IPS-15b (cell line): ENCODE measurements at regions not wholly inside any gene's neighbourhood (a gene's known extent, or its start where the extent isn't known, plus 50 kb on each side); places are given as distances from the start of the nearest gene placed in this dataset.
A peak's percentile ranks its signal among the peaks of the same experiment; 100 is the strongest.

Experiments
- H3K27me3 ChIP-seq: one replicate; pipeline ENCODE4 v1.6.1; 2013; ENCODE audit warnings: low read length; ENCODE audit not compliant: control insufficient read depth, insufficient read depth
- H3K36me3 ChIP-seq: one replicate; pipeline ENCODE4 v1.6.1; 2013; ENCODE audit warnings: low read length; ENCODE audit not compliant: control insufficient read depth, insufficient read depth
- H3K4me1 ChIP-seq: one replicate; pipeline ENCODE4 v1.6.1; 2013; ENCODE audit warnings: mild to moderate bottlenecking, low read length; ENCODE audit not compliant: control insufficient read depth, insufficient read depth
- H3K4me3 ChIP-seq: one replicate; pipeline ENCODE4 v1.5.1; 2013; ENCODE audit warnings: low read depth, low read length
- H3K9ac ChIP-seq: one replicate; pipeline ENCODE4 v1.6.1; 2013; ENCODE audit warnings: low read depth, mild to moderate bottlenecking, low read length
- H3K9me3 ChIP-seq: one replicate; pipeline ENCODE4 v1.6.1; 2013; ENCODE audit warnings: mild to moderate bottlenecking, low read length; ENCODE audit not compliant: control insufficient read depth, insufficient read depth

GRCh38 chr1:65509912-65510680, 89.6 kb downstream of the LEPR start:
- Histone ChIP-seq H3K9me3 (no peaks in the 10 kb centered on the region), H3K4me3 (no peak overlapping the region), H3K27me3 (no peaks in the 10 kb centered on the region), H3K9ac (no peak overlapping the region), H3K36me3 (no peaks in the 10 kb centered on the region), H3K4me1 (peaks cover 5% of the 10 kb centered on the region)

DNA sequence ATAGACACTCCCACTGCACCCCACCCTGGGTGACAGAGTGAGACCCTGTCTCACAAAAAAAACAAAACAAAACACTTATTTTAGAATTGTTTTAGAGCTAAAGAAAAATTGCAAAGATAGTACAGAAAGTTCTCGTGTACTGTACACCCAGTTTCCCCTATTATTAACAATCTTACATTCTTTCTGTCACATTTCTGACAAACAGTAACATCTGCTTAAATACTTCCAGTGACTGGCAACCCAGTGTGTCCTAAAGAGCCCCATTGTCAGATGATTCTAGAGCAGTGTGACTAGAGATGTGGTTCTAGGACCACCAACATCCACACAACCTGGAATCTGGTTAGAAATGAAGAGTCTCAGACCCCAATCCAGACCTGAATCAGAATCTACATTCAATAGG, 90.5 kb downstream of the LEPR start:
- no peaks in the 10 kb centered on the region for H3K9me3 ChIP-seq
- no peak overlapping the region for H3K4me3 ChIP-seq
- H3K4me1 ChIP-seq, result peaks cover 5% of the 10 kb centered on the region
- H3K36me3 ChIP-seq, result no peaks in the 10 kb centered on the region
- H3K9ac ChIP-seq, result no peak overlapping the region
- H3K27me3 ChIP-seq, result no peaks in the 10 kb centered on the region

GRCh38 chr1:65512383-65512782, 91.9 kb downstream of the LEPR start:
- no peak overlapping the region for H3K9ac ChIP-seq
- no peaks in the 10 kb centered on the region for H3K36me3 ChIP-seq
- no peaks in the 10 kb centered on the region for H3K27me3 ChIP-seq
- no peaks in the 10 kb centered on the region for H3K9me3 ChIP-seq
- H3K4me3 ChIP-seq, result no peak overlapping the region
- peaks cover 5% of the 10 kb centered on the region for H3K4me1 ChIP-seq

GRCh38 chr1:65512967-65513780, 92.7 kb downstream of the LEPR start:
- Histone ChIP-seq H3K27me3 (no peaks in the 10 kb centered on the region), H3K4me3 (no peak overlapping the region), H3K9me3 (no peaks in the 10 kb centered on the region), H3K4me1 (peaks cover 5% of the 10 kb centered on the region), H3K36me3 (no peaks in the 10 kb centered on the region), H3K9ac (no peak overlapping the region)

GRCh38 chr1:65514041-65514440, 93.6 kb downstream of the LEPR start:
- Histone ChIP-seq H3K9ac (no peak overlapping the region), H3K4me1 (peaks cover 5% of the 10 kb centered on the region), H3K36me3 (no peaks in the 10 kb centered on the region), H3K9me3 (no peaks in the 10 kb centered on the region), H3K27me3 (no peaks in the 10 kb centered on the region), H3K4me3 (no peak overlapping the region)

- H3K4me1 ChIP-seq, result no peaks in the 10 kb centered on the region
- H3K9me3 ChIP-seq, result no peaks in the 10 kb centered on the region
- no peaks in the 10 kb centered on the region for H3K36me3 ChIP-seq
- H3K9ac ChIP-seq, result no peak overlapping the region
- peaks cover 40% of the 10 kb centered on the region for H3K27me3 ChIP-seq
- peak overlapping the region; percentile 50 for H3K4me3 ChIP-seq
Observed at GRCh38 chr1:65524931-65525265, 104.4 kb downstream of the LEPR start.

GRCh38 chr1:65525266-65526048, 105.0 kb downstream of the LEPR start:
- no peaks in the 10 kb centered on the region for H3K36me3 ChIP-seq
- peak overlapping the region; percentile 28 for H3K9ac ChIP-seq
- peaks cover 40% of the 10 kb centered on the region for H3K27me3 ChIP-seq
- H3K9me3 ChIP-seq, result no peaks in the 10 kb centered on the region
- peak overlapping the region; percentile 50 for H3K4me3 ChIP-seq
- H3K4me1 ChIP-seq, result no peaks in the 10 kb centered on the region

DNA sequence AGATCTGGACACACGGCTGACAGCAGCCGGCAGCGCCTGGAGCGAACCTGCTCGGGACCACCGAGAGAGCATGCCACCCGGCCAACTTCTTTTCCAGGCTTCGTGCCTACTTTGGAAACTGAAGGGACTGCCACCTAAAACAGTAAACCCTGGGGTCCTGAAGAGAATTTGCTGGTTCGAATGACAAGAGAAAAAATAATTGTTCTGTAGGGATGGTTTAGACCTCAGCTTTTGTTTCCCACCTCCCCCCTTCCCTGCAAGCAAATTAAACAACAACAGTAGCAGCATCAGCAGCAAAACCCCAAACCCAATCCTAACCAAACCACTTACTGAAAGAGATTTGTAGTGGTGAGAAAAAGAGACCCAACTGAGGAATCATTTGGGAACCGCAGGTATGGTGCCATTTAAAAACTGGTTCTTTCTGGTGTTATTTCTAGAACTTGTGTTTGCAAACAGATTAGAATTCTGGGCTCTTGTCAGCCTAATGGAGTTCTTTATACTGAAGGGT, 105.6 kb downstream of the LEPR start:
- no peaks in the 10 kb centered on the region for H3K4me1 ChIP-seq
- H3K27me3 ChIP-seq, result peaks cover 40% of the 10 kb centered on the region
- H3K4me3 ChIP-seq, result peak overlapping the region; percentile 50
- H3K9me3 ChIP-seq, result no peaks in the 10 kb centered on the region
- H3K36me3 ChIP-seq, result no peaks in the 10 kb centered on the region
- H3K9ac ChIP-seq, result no peak overlapping the region

GRCh38 chr1:65527190-65527589, 106.7 kb downstream of the LEPR start:
- Histone ChIP-seq H3K4me3 (no peak overlapping the region), H3K27me3 (peaks cover 40% of the 10 kb centered on the region), H3K9ac (no peak overlapping the region), H3K36me3 (no peaks in the 10 kb centered on the region), H3K4me1 (no peaks in the 10 kb centered on the region), H3K9me3 (no peaks in the 10 kb centered on the region)

- H3K36me3 ChIP-seq, result no peaks in the 10 kb centered on the region
- no peak overlapping the region for H3K4me3 ChIP-seq
- H3K27me3 ChIP-seq, result peaks cover 40% of the 10 kb centered on the region
- H3K4me1 ChIP-seq, result no peaks in the 10 kb centered on the region
- H3K9ac ChIP-seq, result no peak overlapping the region
- H3K9me3 ChIP-seq, result no peaks in the 10 kb centered on the region
Observed at GRCh38 chr1:65527707-65528503, 107.4 kb downstream of the LEPR start.

GRCh38 chr1:65531972-65532570, 111.6 kb downstream of the LEPR start:
- H3K9me3 ChIP-seq, result no peaks in the 10 kb centered on the region
- no peaks in the 10 kb centered on the region for H3K36me3 ChIP-seq
- H3K4me1 ChIP-seq, result no peaks in the 10 kb centered on the region
- H3K27me3 ChIP-seq, result peaks cover 9% of the 10 kb centered on the region
- no peak overlapping the region for H3K9ac ChIP-seq
- no peak overlapping the region for H3K4me3 ChIP-seq
